H1 (cell line): ENCODE measurements at regions not wholly inside any gene's neighbourhood (a gene's known extent, or its start where the extent isn't known, plus 50 kb on each side); places are given as distances from the start of the nearest gene placed in this dataset.
A peak's percentile ranks its signal among the peaks of the same experiment; 100 is the strongest.

Source experiments
- CTCF ChIA-PET: fragments of 300-600 bp; sonication (Branson Sonifier 250); formaldehyde crosslinking; loops from one replicate; lab custom pipeline; 2021; ENCODE audit not compliant: partially characterized antibody; lab: Charles Lee
- POLR2A ChIA-PET: fragments of 300-600 bp; sonication (Branson Sonifier 250); formaldehyde crosslinking; loops from one replicate; lab custom pipeline; 2021; ENCODE audit warnings: inconsistent platforms; ENCODE audit not compliant: partially characterized antibody; lab: Charles Lee
- DNase-seq, 2 experiments: peaks; one replicate each; pipeline versions ENCODE4 v3.0.0 to v3.0.0-alpha.2; 2010 to 2022; ENCODE audit warnings: low spot score in 2 of 2, low read depth in 1 of 2, mixed read lengths in 1 of 2
- FAIRE-seq: peaks from 2 replicates; lab custom pipeline; 2011; peaks lifted over from hg19 to GRCh38; lab: Jason Lieb, UNC
- H2AFZ ChIP-seq: 2 replicates; pipeline ENCODE4 v1.8.1; 2012; ENCODE audit warnings: low read length, inconsistent platforms
- H2AK5ac ChIP-seq: 2 replicates; pipeline ENCODE4 v1.6.1; 2013; ENCODE audit warnings: low read depth, low read length
- H2BK120ac ChIP-seq: replicated peaks from 2 replicates; pipeline ENCODE3; 2013; ENCODE audit warnings: low read depth, low read length, inconsistent platforms
- H2BK12ac ChIP-seq: 2 replicates; pipeline ENCODE4 v1.6.1; 2013; ENCODE audit warnings: low read depth, low read length
- H2BK15ac ChIP-seq: 2 replicates; pipeline ENCODE4 v1.6.1; 2013; ENCODE audit warnings: low read length
- H2BK20ac ChIP-seq: 2 replicates; pipeline ENCODE4 v1.6.1; 2013; ENCODE audit warnings: low read length
- H2BK5ac ChIP-seq: 2 replicates; pipeline ENCODE4 v1.6.1; 2013; ENCODE audit warnings: low read depth, low read length
- H3K14ac ChIP-seq: 2 replicates; pipeline ENCODE4 v1.6.1; 2013; ENCODE audit warnings: inconsistent platforms; ENCODE audit not compliant: insufficient read length
- H3K18ac ChIP-seq: 2 replicates; pipeline ENCODE4 v1.6.1; 2013; ENCODE audit warnings: low read length; ENCODE audit errors: extremely low read depth
- H3K23ac ChIP-seq: 2 replicates; pipeline ENCODE4 v1.6.1; 2013; ENCODE audit warnings: inconsistent platforms; ENCODE audit not compliant: insufficient read length
- H3K23me2 ChIP-seq: 2 replicates; pipeline ENCODE4 v1.6.1; 2013; ENCODE audit warnings: low read depth, low read length
- H3K27ac ChIP-seq: 2 replicates; pipeline ENCODE4 v1.6.1; 2011; ENCODE audit warnings: low read depth, low read length, inconsistent platforms
- H3K27me3 ChIP-seq, 4 experiments: replicated peaks in 1 of 4; 1 replicate in 1 of 4; 2 replicates in 3 of 4; pipeline versions ENCODE4 v1.6.1 to v1.8.1; 2011 to 2013; ENCODE audit warnings: low read length in 3 of 4, mild to moderate bottlenecking in 3 of 4, inconsistent platforms in 2 of 4, mixed read lengths in 2 of 4, moderate library complexity in 1 of 4; ENCODE audit not compliant: control insufficient read depth in 3 of 4, insufficient read depth in 3 of 4; ENCODE audit errors: extremely low read depth in 1 of 4
- H3K36me3 ChIP-seq, 4 experiments: 2 replicates each; pipeline versions ENCODE4 v1.6.1 to v1.8.1; 2011 to 2013; ENCODE audit warnings: mild to moderate bottlenecking in 4 of 4, low read length in 3 of 4, moderate library complexity in 2 of 4, control low read depth in 1 of 4, inconsistent platforms in 1 of 4; ENCODE audit not compliant: insufficient read depth in 4 of 4, control insufficient read depth in 2 of 4
- H3K4ac ChIP-seq: replicated peaks from 2 replicates; pipeline ENCODE3; 2013; ENCODE audit warnings: low read length, low read depth, mixed read lengths, inconsistent platforms; ENCODE audit not compliant: insufficient read length
- H3K4me1 ChIP-seq, 4 experiments: replicated peaks in 1 of 4; 1 replicate in 1 of 4; 2 replicates in 3 of 4; pipeline versions ENCODE4 v1.6.1 to v1.8.1; 2011 to 2013; ENCODE audit warnings: low read length in 3 of 4, inconsistent platforms in 2 of 4, mixed read lengths in 1 of 4; ENCODE audit not compliant: insufficient read depth in 4 of 4, control insufficient read depth in 3 of 4
- H3K4me2 ChIP-seq, 2 experiments: 2 replicates each; pipeline versions ENCODE4 v1.6.1 to v1.8.1; 2011 to 2013; ENCODE audit warnings: low read depth in 2 of 2, low read length in 2 of 2, control low read depth in 1 of 2, inconsistent platforms in 1 of 2, mild to moderate bottlenecking in 1 of 2; ENCODE audit not compliant: insufficient read depth in 1 of 2
- H3K4me3 ChIP-seq, 4 experiments: fragments of 200-600, 300-600 bp in 1 of 4; sonication (generic), shearing (Covaris generic), sonication (Bioruptor Twin) in 1 of 4; 2 replicates each; pipeline versions ENCODE4 v1.5.1 to v1.8.1; 2011 to 2016; ENCODE audit warnings: low read length in 4 of 4, low read depth in 3 of 4, control low read depth in 2 of 4, inconsistent platforms in 2 of 4, mild to moderate bottlenecking in 2 of 4, mixed read lengths in 1 of 4, moderate library complexity in 1 of 4; ENCODE audit not compliant: insufficient read depth in 2 of 4; ENCODE audit errors: extremely low read depth in 1 of 4
- H3K56ac ChIP-seq: replicated peaks from 2 replicates; pipeline ENCODE3; 2013; ENCODE audit warnings: low read depth, mild to moderate bottlenecking, mixed read lengths, low read length, inconsistent platforms; ENCODE audit not compliant: insufficient read length
- H3K79me1 ChIP-seq: 2 replicates; pipeline ENCODE4 v1.6.1; 2013; ENCODE audit warnings: low read depth, low read length, control low read depth
- H3K79me2 ChIP-seq, 2 experiments: 2 replicates each; pipeline versions ENCODE4 v1.6.1 to v1.8.1; 2012 to 2013; ENCODE audit warnings: low read length in 2 of 2, mild to moderate bottlenecking in 2 of 2, inconsistent platforms in 1 of 2; ENCODE audit not compliant: insufficient read depth in 2 of 2, control insufficient read depth in 1 of 2
- H3K9ac ChIP-seq, 4 experiments: replicated peaks in 1 of 4; 1 replicate in 1 of 4; 2 replicates in 3 of 4; pipeline versions ENCODE4 v1.6.1 to v1.8.1; 2011 to 2013; ENCODE audit warnings: low read depth in 3 of 4, low read length in 3 of 4, control low read depth in 2 of 4, mild to moderate bottlenecking in 2 of 4, moderate library complexity in 2 of 4, inconsistent platforms in 1 of 4; ENCODE audit errors: extremely low read depth in 1 of 4
- H3K9me3 ChIP-seq, 2 experiments: 2 replicates each; pipeline versions ENCODE4 v1.6.1 to v1.8.1; 2012 to 2013; ENCODE audit warnings: mild to moderate bottlenecking in 2 of 2, moderate library complexity in 2 of 2, control low read depth in 1 of 2, inconsistent platforms in 1 of 2, low read depth in 1 of 2, low read length in 1 of 2, mixed read lengths in 1 of 2; ENCODE audit not compliant: insufficient read depth in 2 of 2
- H4K20me1 ChIP-seq, 2 experiments: replicated peaks in 1 of 2; 2 replicates each; pipeline versions ENCODE3 to v1.8.1; 2011 to 2013; ENCODE audit warnings: inconsistent platforms in 2 of 2, low read length in 2 of 2, mild to moderate bottlenecking in 1 of 2; ENCODE audit not compliant: insufficient read depth in 2 of 2, control insufficient read depth in 1 of 2
- H4K5ac ChIP-seq: 2 replicates; pipeline ENCODE4 v1.6.1; 2013; ENCODE audit warnings: low read length, low read depth, mixed read lengths, inconsistent platforms; ENCODE audit not compliant: insufficient read length
- H4K8ac ChIP-seq: 2 replicates; pipeline ENCODE4 v1.8.0; 2013; ENCODE audit warnings: mild to moderate bottlenecking, moderate library complexity, low read length, inconsistent platforms; ENCODE audit not compliant: insufficient read depth; ENCODE audit errors: extremely low read depth
- H4K91ac ChIP-seq: replicated peaks from 2 replicates; pipeline ENCODE3; 2013; ENCODE audit warnings: low read length, mixed read lengths, inconsistent platforms; ENCODE audit not compliant: insufficient read length
- CTCF ChIP-seq, 3 experiments: IDR thresholded peaks; 1 replicate in 2 of 3; 2 replicates in 1 of 3; pipeline versions ENCODE4 v1.5.1 to v1.6.1; 2011; ENCODE audit warnings: low read length in 3 of 3, mild to moderate bottlenecking in 3 of 3, inconsistent platforms in 2 of 3, low read depth in 1 of 3, moderate library complexity in 1 of 3; ENCODE audit not compliant: insufficient read depth in 1 of 3; ENCODE audit errors: control extremely low read depth in 1 of 3
- JUND ChIP-seq: IDR thresholded peaks from 2 replicates; pipeline ENCODE4 v1.6.1; 2011; ENCODE audit warnings: mild to moderate bottlenecking, improper control_type of control experiment, low read length
- KDM5A ChIP-seq: fragments of 200-600 bp; IDR thresholded peaks from 2 replicates; pipeline ENCODE4 v1.7.1; 2012; ENCODE audit warnings: mild to moderate bottlenecking, low read length, inconsistent platforms, mixed read lengths
- MAX ChIP-seq: IDR thresholded peaks from 2 replicates; pipeline ENCODE4 v1.6.1; 2012; ENCODE audit warnings: inconsistent platforms
- RAD21 ChIP-seq, 2 experiments: IDR thresholded peaks in 1 of 2; conservative IDR thresholded peaks in 1 of 2; 2 replicates each; pipeline ENCODE4 v1.6.1; 2011; ENCODE audit warnings: low read depth in 2 of 2, low read length in 2 of 2, improper control_type of control experiment in 1 of 2, inconsistent platforms in 1 of 2, mild to moderate bottlenecking in 1 of 2, moderate library complexity in 1 of 2
- WGBS, 2 experiments: shearing (Covaris generic) in 1 of 2; methylation state at CpG; one replicate each; pipeline versions ENCODE4 v1.1.6 to v1.1.7; 2013 to 2015; ENCODE audit warnings: low lambda C conversion rate in 2 of 2, mixed read lengths in 2 of 2, inconsistent platforms in 1 of 2, low coverage in 1 of 2, missing lambda C conversion rate in 1 of 2; ENCODE audit not compliant: insufficient replicate concordance in 2 of 2, insufficient coverage in 1 of 2, insufficient read length in 1 of 2; ENCODE audit errors: extremely low coverage in 1 of 2, missing lambda C conversion rate in 1 of 2; 5-methylcytosine and 5-hydroxymethylcytosine counted together

- Histone ChIP-seq H2BK15ac (no peak overlapping the region), H3K9ac (no peak overlapping the region), H3K79me1 (no peaks in the 10 kb centered on the region), H3K18ac (no peak overlapping the region), H3K4me3 (no peak overlapping the region), H3K79me2 (no peaks in the 10 kb centered on the region), H2BK20ac (no peak overlapping the region), H4K8ac (no peak overlapping the region), H3K4me2 (no peak overlapping the region), H3K23ac (no peak overlapping the region), H2AK5ac (no peak overlapping the region), H3K9me3 (no peaks in the 10 kb centered on the region), H3K27me3 (no peaks in the 10 kb centered on the region), H2BK5ac (no peak overlapping the region), H4K5ac (no peak overlapping the region), H3K23me2 (no peaks in the 10 kb centered on the region; the same call in 1 of the 2 replicates), H3K36me3 (no peaks in the 10 kb centered on the region), H4K91ac (no peak overlapping the region), H2BK120ac (no peak overlapping the region), H3K14ac (no peak overlapping the region), H2AFZ (no peak overlapping the region), H3K4ac (no peak overlapping the region), H2BK12ac (no peak overlapping the region), H4K20me1 (no peaks in the 10 kb centered on the region), H3K4me1 (no peaks in the 10 kb centered on the region), H3K27ac (no peak overlapping the region), H3K56ac (no peak overlapping the region)
- TF ChIP-seq KDM5A (no peak), CTCF (IDR thresholded peaks at IDR 0.05; ENCODE audit: control extremely low read depth in 1 of 3, insufficient read depth in 1 of 3, low read depth in 1 of 3, low read length in 3 of 3) (peak; percentile 56 to 91 (median 73)), JUND (no peak), RAD21 (IDR thresholded peaks at IDR 0.05 in 1 of 2, conservative IDR thresholded peaks at IDR 0.05 in 1 of 2; ENCODE audit: low read depth in 2 of 2, low read length in 2 of 2) (peak; percentile 89 to 90), MAX (peak; percentile 40; the same call in 1 of the 2 replicates)
- peak; percentile 15 to 78 for DNase-seq
- WGBS, 2 experiments, result 49% methylated on average over 8 of the region's 8 CpGs; no CpG with 5 or more reads in 1 of the 2 experiments
- POLR2A ChIA-PET, result no interaction called here
- CTCF ChIA-PET, result interaction anchor here (0.6 to 3.7 kb wide), 51 partner anchors 9 to 1533 kb away, joined by 3 to 49 read pairs (median 4); no protein-coding TSS in a partner anchor
- peak; percentile 98 for FAIRE-seq
These were observed 56.1 kb upstream of the SLC35G4 start for GRCh38 chr18:11553098-11553940.
